Uterus (tissue), 2 donors: ENCODE measurements at regions not wholly inside any gene's neighbourhood (a gene's known extent, or its start where the extent isn't known, plus 50 kb on each side); places are given as distances from the start of the nearest gene placed in this dataset.

Experiments used
- CTCF ChIP-seq, 4 experiments: fragments of 200-600 bp in 2 of 4; fragments of 450-650 bp in 2 of 4; sonication (generic) in 2 of 4; IDR thresholded peaks; one replicate each; pipeline ENCODE4 v1.5.1; 2016 to 2019; ENCODE audit warnings: antibody characterized with exemption in 4 of 4, mild to moderate bottlenecking in 2 of 4, moderate library complexity in 1 of 4
- POLR2A ChIP-seq, 2 donors: fragments of 450-650 bp; IDR thresholded peaks; one replicate each; pipeline ENCODE4 v1.6.1; 2016; ENCODE audit warnings: antibody characterized with exemption in 2 of 2, mild to moderate bottlenecking in 1 of 2, moderate library complexity in 1 of 2

GRCh38 chr1:182330303-182330702, 61.3 kb downstream of the GLUL start:
- TF ChIP-seq CTCF (IDR thresholded peaks at IDR 0.05): no peak
- TF ChIP-seq POLR2A (IDR thresholded peaks at IDR 0.05): no peak
